Fibroblast of villous mesenchyme (primary cell): ENCODE measurements at regions not wholly inside any gene's neighbourhood (a gene's known extent, or its start where the extent isn't known, plus 50 kb on each side); places are given as distances from the start of the nearest gene placed in this dataset.

ENCODE experiments used
- DNase-seq: peaks from one replicate; pipeline ENCODE4 v3.0.0-alpha.2; 2010; ENCODE audit warnings: low read depth
- H3K4me3 ChIP-seq: 2 replicates; pipeline ENCODE4 v1.5.1; 2011; ENCODE audit warnings: low read depth, mild to moderate bottlenecking, low read length
- CTCF ChIP-seq: IDR thresholded peaks from 2 replicates; pipeline ENCODE4 v1.5.1; 2012; ENCODE audit warnings: low read depth, mild to moderate bottlenecking, low read length; ENCODE audit not compliant: insufficient read depth

DNA sequence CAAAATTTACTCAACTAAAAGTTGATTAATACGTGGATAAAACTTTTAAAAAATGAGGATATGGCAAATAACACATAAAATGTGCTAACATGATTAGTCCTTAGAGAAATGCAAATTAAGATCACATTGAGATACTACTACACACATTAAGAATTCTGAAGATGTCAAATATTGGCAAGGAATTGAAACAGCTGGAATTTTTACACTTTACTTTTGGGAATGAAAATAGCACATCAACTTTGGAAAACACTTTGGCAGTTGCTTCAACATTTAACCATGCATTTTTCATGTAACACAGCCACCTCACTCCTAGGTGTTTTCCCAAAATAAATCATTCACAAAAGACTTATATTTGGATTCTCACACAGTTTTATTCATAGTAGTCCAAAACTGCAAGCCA is 687.9 kb upstream of the SETBP1 start:
- H3K4me3 ChIP-seq = no peak overlapping the region
- DNase-seq = no peak
- TF ChIP-seq CTCF = no peak

- no peak for TF ChIP-seq CTCF
- no peak overlapping the region for H3K4me3 ChIP-seq
- DNase-seq = no peak
Measured at GRCh38 chr18:43994381-43994780, 686.3 kb upstream of the SETBP1 start.

DNA sequence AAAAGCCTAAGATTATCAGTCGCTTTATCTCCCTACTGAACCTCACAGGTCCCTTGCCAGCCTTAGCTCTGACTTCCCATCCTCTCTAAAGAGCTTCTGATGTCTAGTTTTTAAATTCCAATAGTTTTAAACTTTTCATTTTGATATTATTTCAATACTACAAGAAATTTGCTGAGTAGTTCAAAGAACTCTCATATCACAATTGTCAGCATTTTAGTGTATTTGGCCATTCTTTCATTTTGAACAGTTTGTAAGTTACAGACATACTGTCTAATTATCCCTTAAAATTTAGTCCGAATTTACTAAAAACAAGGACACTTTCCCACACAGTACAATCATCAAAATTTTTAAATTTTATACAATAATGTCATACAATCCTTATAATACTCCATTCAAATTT is 666.8 kb upstream of the SETBP1 start:
- no peak overlapping the region for H3K4me3 ChIP-seq
- no peak for TF ChIP-seq CTCF
- DNase-seq = no peak

- no peak for TF ChIP-seq CTCF
Measured at GRCh38 chr18:44025421-44025820, 655.3 kb upstream of the SETBP1 start.

DNA sequence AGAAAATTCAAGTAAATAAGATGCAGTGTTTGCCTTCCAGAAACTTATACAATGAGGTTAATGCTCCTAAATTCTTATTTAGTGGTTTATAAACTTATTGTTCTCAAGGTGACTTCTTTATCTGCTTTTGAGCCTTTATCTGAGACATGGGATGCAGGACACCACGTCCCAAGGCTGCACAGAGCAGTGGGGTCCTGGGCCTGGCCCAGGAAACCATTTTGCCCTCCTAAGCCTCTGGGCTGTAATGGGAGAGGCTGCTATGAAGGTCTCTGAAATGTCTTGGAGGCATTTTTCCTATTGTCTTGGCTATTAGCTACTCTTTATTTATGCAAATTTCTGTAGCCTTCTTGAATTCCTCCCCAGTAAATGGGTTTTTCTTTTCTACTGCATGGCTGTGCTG is 652.6 kb upstream of the SETBP1 start:
- no peak overlapping the region for H3K4me3 ChIP-seq
- TF ChIP-seq CTCF = no peak
- no peak for DNase-seq

More at GRCh38 chr18:44025421-44025820, 655.3 kb upstream of the SETBP1 start:
- no peak for DNase-seq
- no peak overlapping the region for H3K4me3 ChIP-seq

DNA sequence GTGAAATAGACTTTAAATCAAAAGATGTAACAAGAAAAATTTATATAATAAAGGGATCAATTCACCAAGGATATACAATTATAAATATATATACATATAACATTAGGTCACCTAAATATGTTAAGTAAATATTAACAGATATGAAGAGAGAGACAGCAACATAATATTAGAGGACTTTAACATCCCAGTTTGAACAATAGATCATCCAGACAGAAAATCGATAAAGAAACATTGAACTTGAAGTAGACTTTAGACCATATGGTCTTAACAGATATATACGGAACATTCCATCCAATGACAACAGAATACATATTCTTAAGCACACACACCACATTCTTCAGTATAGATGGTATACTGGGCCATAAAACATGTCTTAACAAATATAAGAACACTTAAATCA is 649.6 kb upstream of the SETBP1 start:
- H3K4me3 ChIP-seq = no peak overlapping the region
- TF ChIP-seq CTCF = no peak

GRCh38 chr18:44033144-44033701 is 647.5 kb upstream of the SETBP1 start:
- no peak overlapping the region for H3K4me3 ChIP-seq
- no peak for TF ChIP-seq CTCF
- no peak for DNase-seq

More for the DNA sequence above, 649.6 kb upstream of the SETBP1 start:
- no peak for DNase-seq
